Thoracic aorta (tissue), 2 donors: ENCODE measurements at regions not wholly inside any gene's neighbourhood (a gene's known extent, or its start where the extent isn't known, plus 50 kb on each side); places are given as distances from the start of the nearest gene placed in this dataset.

Source experiments
- ATAC-seq: fragments of 150-250 bp; one replicate; pipeline ENCODE4 v1.8.0; 2017; ENCODE audit warnings: low read depth; ENCODE audit not compliant: insufficient number of reproducible peaks, low FRiP score
- DNase-seq: peaks from one replicate; pipeline ENCODE4 v3.0.0-alpha.2; 2020; ENCODE audit warnings: low spot score
- H3K27ac ChIP-seq, 2 donors: fragments of 200-600 bp; sonication (generic); 1 replicate in 1 of 2; 2 replicates in 1 of 2; pipeline ENCODE4 v1.5.1; 2016; ENCODE audit warnings: mild to moderate bottlenecking in 2 of 2, moderate library complexity in 2 of 2
- H3K27me3 ChIP-seq: fragments of 200-600 bp; sonication (generic); replicated peaks from 2 replicates; pipeline ENCODE4 v1.6.0; 2016; ENCODE audit warnings: mild to moderate bottlenecking; ENCODE audit not compliant: insufficient read depth
- H3K36me3 ChIP-seq: fragments of 200-600 bp; sonication (generic); one replicate; pipeline ENCODE4 v1.5.1; 2016
- H3K4me1 ChIP-seq, 2 donors: fragments of 200-600 bp; sonication (generic); 1 replicate in 1 of 2; 2 replicates in 1 of 2; pipeline versions ENCODE4 v1.5.1 to v1.6.0; 2016; ENCODE audit warnings: low read depth in 2 of 2, mild to moderate bottlenecking in 1 of 2; ENCODE audit not compliant: control insufficient read depth in 1 of 2
- H3K4me3 ChIP-seq: fragments of 200-600 bp; sonication (generic); 2 replicates; pipeline ENCODE4 v1.5.1; 2016; ENCODE audit warnings: mild to moderate bottlenecking
- H3K9me3 ChIP-seq: fragments of 200-600 bp; sonication (generic); 2 replicates; pipeline ENCODE4 v1.5.1; 2016
- TF ChIP-seq, protein P1 (sequence below): fragments of 200-600 bp; sonication (generic); IDR thresholded peaks from one replicate; pipeline ENCODE4 v1.5.1; 2019; ENCODE audit warnings: antibody characterized with exemption

GRCh38 chr14:84217066-84217465 is 1312.9 kb upstream of the FLRT2 start:
- TF ChIP-seq, protein P1, sequence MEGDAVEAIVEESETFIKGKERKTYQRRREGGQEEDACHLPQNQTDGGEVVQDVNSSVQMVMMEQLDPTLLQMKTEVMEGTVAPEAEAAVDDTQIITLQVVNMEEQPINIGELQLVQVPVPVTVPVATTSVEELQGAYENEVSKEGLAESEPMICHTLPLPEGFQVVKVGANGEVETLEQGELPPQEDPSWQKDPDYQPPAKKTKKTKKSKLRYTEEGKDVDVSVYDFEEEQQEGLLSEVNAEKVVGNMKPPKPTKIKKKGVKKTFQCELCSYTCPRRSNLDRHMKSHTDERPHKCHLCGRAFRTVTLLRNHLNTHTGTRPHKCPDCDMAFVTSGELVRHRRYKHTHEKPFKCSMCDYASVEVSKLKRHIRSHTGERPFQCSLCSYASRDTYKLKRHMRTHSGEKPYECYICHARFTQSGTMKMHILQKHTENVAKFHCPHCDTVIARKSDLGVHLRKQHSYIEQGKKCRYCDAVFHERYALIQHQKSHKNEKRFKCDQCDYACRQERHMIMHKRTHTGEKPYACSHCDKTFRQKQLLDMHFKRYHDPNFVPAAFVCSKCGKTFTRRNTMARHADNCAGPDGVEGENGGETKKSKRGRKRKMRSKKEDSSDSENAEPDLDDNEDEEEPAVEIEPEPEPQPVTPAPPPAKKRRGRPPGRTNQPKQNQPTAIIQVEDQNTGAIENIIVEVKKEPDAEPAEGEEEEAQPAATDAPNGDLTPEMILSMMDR = no peak
- Histone ChIP-seq H3K27ac (no peak overlapping the region), H3K27me3 (no peaks in the 10 kb centered on the region), H3K4me1 (no peaks in the 10 kb centered on the region), H3K36me3 (no peaks in the 10 kb centered on the region), H3K9me3 (no peaks in the 10 kb centered on the region), H3K4me3 (no peak overlapping the region)
- no peak for DNase-seq
- ATAC-seq = no peak

DNA sequence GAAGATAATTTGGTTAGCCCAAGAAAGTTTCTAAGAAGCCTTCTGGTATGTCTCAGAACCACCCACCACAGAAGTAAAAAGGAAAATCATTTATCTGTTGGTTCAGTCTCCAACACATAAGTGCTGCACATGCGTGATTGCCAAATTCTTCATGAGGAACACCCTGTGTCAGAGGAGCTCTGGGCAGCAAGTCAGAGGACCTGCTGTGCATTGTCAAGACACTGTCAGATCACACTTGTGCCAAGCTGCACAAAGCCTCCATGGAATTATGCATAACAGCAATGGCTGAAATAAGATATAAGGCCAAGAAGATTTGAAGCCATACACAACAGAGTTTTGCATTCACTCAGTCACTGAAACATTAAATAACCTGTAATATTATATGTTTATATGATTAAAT is 1304.7 kb upstream of the FLRT2 start:
- H3K9me3 ChIP-seq = no peaks in the 10 kb centered on the region
- no peak overlapping the region for H3K4me3 ChIP-seq
- H3K27me3 ChIP-seq = no peaks in the 10 kb centered on the region
- no peak for ATAC-seq
- H3K36me3 ChIP-seq = no peaks in the 10 kb centered on the region
- no peak for DNase-seq
- H3K4me1 ChIP-seq = no peaks in the 10 kb centered on the region
- no peak overlapping the region for H3K27ac ChIP-seq
- TF ChIP-seq, protein P1 = no peak

DNA sequence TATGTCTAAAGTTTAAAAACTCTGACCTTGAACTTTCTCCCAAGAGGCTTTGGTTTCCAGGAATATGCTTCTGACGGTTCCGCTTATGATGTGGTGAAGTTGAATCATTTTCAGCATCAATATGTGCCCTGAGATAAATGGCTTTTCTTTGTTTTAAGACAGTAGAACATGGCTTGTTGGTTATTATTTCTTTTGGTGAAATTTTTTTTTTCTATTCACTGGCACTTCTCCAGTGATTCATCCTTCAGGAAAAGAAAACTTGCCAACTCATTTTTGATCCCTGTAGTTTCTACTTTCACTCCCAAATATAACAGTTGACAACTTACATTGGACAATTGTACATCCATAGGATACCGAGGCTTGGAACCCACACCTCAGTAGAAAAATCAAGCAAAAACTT is 1301.2 kb upstream of the FLRT2 start:
- ATAC-seq (no peak), DNase-seq (no peak)
- H3K27me3 ChIP-seq = no peaks in the 10 kb centered on the region
- no peak overlapping the region for H3K27ac ChIP-seq
- H3K4me3 ChIP-seq = no peak overlapping the region
- H3K9me3 ChIP-seq = no peaks in the 10 kb centered on the region
- H3K36me3 ChIP-seq = no peaks in the 10 kb centered on the region
- TF ChIP-seq, protein P1 = no peak
- H3K4me1 ChIP-seq = no peaks in the 10 kb centered on the region

- ATAC-seq (no peak), DNase-seq (no peak)
- H3K27ac ChIP-seq = no peak overlapping the region
- no peaks in the 10 kb centered on the region for H3K9me3 ChIP-seq
- H3K36me3 ChIP-seq = no peaks in the 10 kb centered on the region
- no peaks in the 10 kb centered on the region for H3K4me1 ChIP-seq
- H3K27me3 ChIP-seq = no peaks in the 10 kb centered on the region
- TF ChIP-seq, protein P1 = no peak
- no peak overlapping the region for H3K4me3 ChIP-seq
These were observed 1295.7 kb upstream of the FLRT2 start for GRCh38 chr14:84234281-84234680.

DNA sequence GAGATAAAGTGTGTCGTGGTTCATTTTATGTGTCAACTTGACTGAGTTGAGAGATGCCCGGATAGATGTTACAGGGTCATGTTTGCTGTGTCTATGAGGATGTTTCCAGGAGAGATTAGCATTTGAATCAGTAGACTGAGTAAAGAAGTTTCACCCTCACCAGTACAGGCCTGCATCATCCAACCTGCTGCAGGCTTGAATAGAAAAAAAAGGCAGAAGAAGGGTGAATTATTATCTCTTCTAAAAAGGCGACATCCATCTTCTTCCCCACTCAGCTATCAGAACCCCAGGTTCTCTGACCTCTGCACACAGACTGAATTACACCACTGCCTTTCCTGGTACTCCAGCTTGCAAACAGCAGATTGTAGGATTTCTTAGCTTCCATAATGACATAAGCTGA is 1293.7 kb upstream of the FLRT2 start:
- DNase-seq (no peak), ATAC-seq (no peak)
- H3K4me3 ChIP-seq = no peak overlapping the region
- TF ChIP-seq, protein P1 = no peak
- H3K4me1 ChIP-seq = no peaks in the 10 kb centered on the region
- H3K9me3 ChIP-seq = no peaks in the 10 kb centered on the region
- no peak overlapping the region for H3K27ac ChIP-seq
- H3K27me3 ChIP-seq = no peaks in the 10 kb centered on the region
- no peaks in the 10 kb centered on the region for H3K36me3 ChIP-seq
